SKM-1 treated with dmso at 0.1 percent for 144 hours (cell line): ENCODE measurements at regions not wholly inside any gene's neighbourhood (a gene's known extent, or its start where the extent isn't known, plus 50 kb on each side); places are given as distances from the start of the nearest gene placed in this dataset.

Experiments used
- DNase-seq: peaks from one replicate; lab custom pipeline; 2025; ENCODE audit not compliant: unreplicated experiment; lab: John Stamatoyannopoulos, UW

GRCh38 chr14:104355101-104356019 lies 217.0 kb downstream of the KIF26A start:
- no peak for DNase-seq

- DNase-seq = no peak
These were observed 217.8 kb downstream of the KIF26A start for GRCh38 chr14:104356020-104356737.

GRCh38 chr14:104356738-104357688 lies 218.6 kb downstream of the KIF26A start:
- no peak for DNase-seq

GRCh38 chr14:104357689-104358527 lies 219.5 kb downstream of the KIF26A start:
- no peak for DNase-seq

GRCh38 chr14:104358528-104359300 lies 220.3 kb downstream of the KIF26A start:
- no peak for DNase-seq

- DNase-seq = no peak
These were observed 220.1 kb upstream of the C14orf180 start for GRCh38 chr14:104359301-104359968.

- DNase-seq = no peak
These were observed 219.6 kb upstream of the C14orf180 start for GRCh38 chr14:104359969-104360442.

GRCh38 chr14:104360501-104360900 lies 219.1 kb upstream of the C14orf180 start:
- no peak for DNase-seq

- no peak for DNase-seq
These were observed 218.4 kb upstream of the C14orf180 start for GRCh38 chr14:104361101-104361591.

GRCh38 chr14:104361921-104362681 lies 217.5 kb upstream of the C14orf180 start:
- DNase-seq = no peak

GRCh38 chr14:104362761-104363605 lies 216.6 kb upstream of the C14orf180 start:
- DNase-seq = no peak

GRCh38 chr14:104363891-104364760 lies 215.4 kb upstream of the C14orf180 start:
- no peak for DNase-seq

GRCh38 chr14:104364830-104365229 lies 214.7 kb upstream of the C14orf180 start:
- DNase-seq = peak; percentile 99

- no peak for DNase-seq
These were observed 212.4 kb upstream of the C14orf180 start for GRCh38 chr14:104366931-104367865.
